ENCODE measurements at regions not wholly inside any gene's neighbourhood (a gene's known extent, or its start where the extent isn't known, plus 50 kb on each side); places are given as distances from the start of the nearest gene placed in this dataset.

GRCh38 chr10:128861018-128861901 is 605.8 kb upstream of the MGMT start:
- DNase-seq (ENCODE audit: extremely low read depth in 1 of 2, low read depth in 1 of 2), result no peak

GRCh38 chr10:128863411-128863810 is 603.6 kb upstream of the MGMT start:
- DNase-seq (ENCODE audit: extremely low read depth in 1 of 2, low read depth in 1 of 2), result no peak

GRCh38 chr10:128863823-128864405 is 603.1 kb upstream of the MGMT start:
- DNase-seq (ENCODE audit: extremely low read depth in 1 of 2, low read depth in 1 of 2), result no peak

GRCh38 chr10:128864554-128865295 is 602.3 kb upstream of the MGMT start:
- no peak for DNase-seq (ENCODE audit: extremely low read depth in 1 of 2, low read depth in 1 of 2)

- no peak for DNase-seq (ENCODE audit: extremely low read depth in 1 of 2, low read depth in 1 of 2)
Measured at GRCh38 chr10:128865436-128866195, 601.4 kb upstream of the MGMT start.

- DNase-seq (ENCODE audit: extremely low read depth in 1 of 2, low read depth in 1 of 2), result no peak
Measured at GRCh38 chr10:128866551-128866950, 600.5 kb upstream of the MGMT start.

- DNase-seq (ENCODE audit: extremely low read depth in 1 of 2, low read depth in 1 of 2), result no peak
Measured at GRCh38 chr10:128867210-128867609, 599.8 kb upstream of the MGMT start.

GRCh38 chr10:128867819-128868218 is 599.2 kb upstream of the MGMT start:
- DNase-seq (ENCODE audit: extremely low read depth in 1 of 2, low read depth in 1 of 2), result no peak

GRCh38 chr10:128868481-128868880 is 598.6 kb upstream of the MGMT start:
- no peak for DNase-seq (ENCODE audit: extremely low read depth in 1 of 2, low read depth in 1 of 2)

GRCh38 chr10:128869101-128869749 is 597.8 kb upstream of the MGMT start:
- DNase-seq (ENCODE audit: extremely low read depth in 1 of 2, low read depth in 1 of 2), result no peak

GRCh38 chr10:128870830-128871597 is 596.0 kb upstream of the MGMT start:
- DNase-seq (ENCODE audit: extremely low read depth in 1 of 2, low read depth in 1 of 2), result no peak

GRCh38 chr10:128871671-128872231 is 595.3 kb upstream of the MGMT start:
- no peak for DNase-seq (ENCODE audit: extremely low read depth in 1 of 2, low read depth in 1 of 2)

GRCh38 chr10:128873411-128874054 is 593.5 kb upstream of the MGMT start:
- DNase-seq (ENCODE audit: extremely low read depth in 1 of 2, low read depth in 1 of 2), result no peak

GRCh38 chr10:128874331-128874730 is 592.7 kb upstream of the MGMT start:
- no peak for DNase-seq (ENCODE audit: extremely low read depth in 1 of 2, low read depth in 1 of 2)

- no peak for DNase-seq (ENCODE audit: extremely low read depth in 1 of 2, low read depth in 1 of 2)
Measured at GRCh38 chr10:128875030-128875744, 591.9 kb upstream of the MGMT start.

GRCh38 chr10:128875956-128876736 is 590.9 kb upstream of the MGMT start:
- DNase-seq (ENCODE audit: extremely low read depth in 1 of 2, low read depth in 1 of 2), result no peak

GRCh38 chr10:128877141-128877540 is 589.9 kb upstream of the MGMT start:
- no peak for DNase-seq (ENCODE audit: extremely low read depth in 1 of 2, low read depth in 1 of 2)

- no peak for DNase-seq (ENCODE audit: extremely low read depth in 1 of 2, low read depth in 1 of 2)
Measured at GRCh38 chr10:128877936-128878335, 589.1 kb upstream of the MGMT start.

Data from stimulated activated CD8-positive, alpha-beta memory T cell treated with anti-CD3 and anti-CD28 coated beads, Interleukin-7, amount 100 ng/mL, for 48 hours (primary cell).